ENCODE measurements at regions not wholly inside any gene's neighbourhood (a gene's known extent, or its start where the extent isn't known, plus 50 kb on each side); places are given as distances from the start of the nearest gene placed in this dataset.
A peak's percentile ranks its signal among the peaks of the same experiment; 100 is the strongest.

- no peak overlapping the region for H3K4me3 Mint-ChIP-seq (ENCODE audit: unreplicated experiment)
- no peaks in the 10 kb centered on the region for H3K27me3 Mint-ChIP-seq (ENCODE audit: low read depth)
- H3K36me3 Mint-ChIP-seq (ENCODE audit: low read depth): peaks cover 7% of the 10 kb centered on the region
- DNase-seq (ENCODE audit: low spot score): no peak
- peaks cover 24% of the 10 kb centered on the region for H3K9me3 Mint-ChIP-seq (ENCODE audit: low read depth)
- peaks cover 33% of the 10 kb centered on the region for H3K4me1 Mint-ChIP-seq (ENCODE audit: low read depth)
- no peak for TF ChIP-seq CTCF (IDR thresholded peaks at IDR 0.05)
- no peak overlapping the region for H3K27ac Mint-ChIP-seq (ENCODE audit: unreplicated experiment)
Measured at GRCh38 chr3:177924261-177924660, 612.0 kb upstream of the KCNMB2 start.

- H3K27me3 Mint-ChIP-seq (ENCODE audit: low read depth): no peaks in the 10 kb centered on the region
- H3K4me3 Mint-ChIP-seq (ENCODE audit: unreplicated experiment): no peak overlapping the region
- DNase-seq (ENCODE audit: low spot score): no peak
- no peak for TF ChIP-seq CTCF (IDR thresholded peaks at IDR 0.05)
- peak overlapping the region; percentile 74 for H3K27ac Mint-ChIP-seq (ENCODE audit: unreplicated experiment)
- peaks cover 60% of the 10 kb centered on the region for H3K4me1 Mint-ChIP-seq (ENCODE audit: low read depth)
- H3K9me3 Mint-ChIP-seq (ENCODE audit: low read depth): peaks cover 19% of the 10 kb centered on the region
- H3K36me3 Mint-ChIP-seq (ENCODE audit: low read depth): peaks cover 7% of the 10 kb centered on the region
Measured at GRCh38 chr3:177928172-177928873, 607.9 kb upstream of the KCNMB2 start.

- TF ChIP-seq CTCF (IDR thresholded peaks at IDR 0.05): no peak
- H3K4me1 Mint-ChIP-seq (ENCODE audit: low read depth): peaks cover 63% of the 10 kb centered on the region
- no peaks in the 10 kb centered on the region for H3K27me3 Mint-ChIP-seq (ENCODE audit: low read depth)
- H3K36me3 Mint-ChIP-seq (ENCODE audit: low read depth): peaks cover 5% of the 10 kb centered on the region
- H3K27ac Mint-ChIP-seq (ENCODE audit: unreplicated experiment): peak overlapping the region; percentile 75
- no peak overlapping the region for H3K4me3 Mint-ChIP-seq (ENCODE audit: unreplicated experiment)
- H3K9me3 Mint-ChIP-seq (ENCODE audit: low read depth): peaks cover 13% of the 10 kb centered on the region
- DNase-seq (ENCODE audit: low spot score): no peak
Measured at GRCh38 chr3:177929310-177929709, 606.9 kb upstream of the KCNMB2 start.

- H3K4me3 Mint-ChIP-seq (ENCODE audit: unreplicated experiment): no peak overlapping the region
- peaks cover 6% of the 10 kb centered on the region for H3K9me3 Mint-ChIP-seq (ENCODE audit: low read depth)
- peaks cover 3% of the 10 kb centered on the region for H3K36me3 Mint-ChIP-seq (ENCODE audit: low read depth)
- H3K4me1 Mint-ChIP-seq (ENCODE audit: low read depth): peaks cover 68% of the 10 kb centered on the region
- TF ChIP-seq CTCF (IDR thresholded peaks at IDR 0.05): no peak
- no peaks in the 10 kb centered on the region for H3K27me3 Mint-ChIP-seq (ENCODE audit: low read depth)
- H3K27ac Mint-ChIP-seq (ENCODE audit: unreplicated experiment): no peak overlapping the region
- no peak for DNase-seq (ENCODE audit: low spot score)
Measured at GRCh38 chr3:177930771-177931170, 605.5 kb upstream of the KCNMB2 start.

- Mint-ChIP-seq H3K4me3 (ENCODE audit: unreplicated experiment) (no peak overlapping the region), H3K9me3 (ENCODE audit: low read depth) (peaks cover 5% of the 10 kb centered on the region), H3K4me1 (ENCODE audit: low read depth) (peaks cover 68% of the 10 kb centered on the region), H3K27me3 (ENCODE audit: low read depth) (no peaks in the 10 kb centered on the region), H3K27ac (ENCODE audit: unreplicated experiment) (no peak overlapping the region), H3K36me3 (ENCODE audit: low read depth) (peaks cover 3% of the 10 kb centered on the region)
- no peak for TF ChIP-seq CTCF (IDR thresholded peaks at IDR 0.05)
- no peak for DNase-seq (ENCODE audit: low spot score)
Measured at GRCh38 chr3:177931346-177931745, 604.9 kb upstream of the KCNMB2 start.

Data from chondrocyte (in vitro differentiated cells).